ENCODE measurements at regions not wholly inside any gene's neighbourhood (a gene's known extent, or its start where the extent isn't known, plus 50 kb on each side); places are given as distances from the start of the nearest gene placed in this dataset.

- TF ChIP-seq CTCF (IDR thresholded peaks at IDR 0.05) = no peak
- TF ChIP-seq EZH2 (IDR thresholded peaks at IDR 0.05) = no peak
Observed at GRCh38 chr20:60469829-60470228, 511.6 kb downstream of the CDH26 start.
